SU-DHL-6 (cell line): ENCODE measurements at regions not wholly inside any gene's neighbourhood (a gene's known extent, or its start where the extent isn't known, plus 50 kb on each side); places are given as distances from the start of the nearest gene placed in this dataset.

Experiments
- EZH2phosphoT487 ChIP-seq: fragments of 200-600 bp; sonication (generic), shearing (Covaris generic); conservative IDR thresholded peaks from 2 replicates; pipeline ENCODE4 v1.6.1; 2018; ENCODE audit warnings: mild to moderate bottlenecking, antibody characterized with exemption, low read length, moderate library complexity, mixed read lengths
- TF ChIP-seq, protein P1 (sequence below): fragments of 200-600 bp; sonication (generic); IDR thresholded peaks from one replicate; pipeline ENCODE4 v1.5.1; 2017; ENCODE audit warnings: antibody characterized with exemption, mild to moderate bottlenecking, low read length, moderate library complexity; ENCODE audit not compliant: insufficient read depth, poor library complexity, severe bottlenecking

DNA sequence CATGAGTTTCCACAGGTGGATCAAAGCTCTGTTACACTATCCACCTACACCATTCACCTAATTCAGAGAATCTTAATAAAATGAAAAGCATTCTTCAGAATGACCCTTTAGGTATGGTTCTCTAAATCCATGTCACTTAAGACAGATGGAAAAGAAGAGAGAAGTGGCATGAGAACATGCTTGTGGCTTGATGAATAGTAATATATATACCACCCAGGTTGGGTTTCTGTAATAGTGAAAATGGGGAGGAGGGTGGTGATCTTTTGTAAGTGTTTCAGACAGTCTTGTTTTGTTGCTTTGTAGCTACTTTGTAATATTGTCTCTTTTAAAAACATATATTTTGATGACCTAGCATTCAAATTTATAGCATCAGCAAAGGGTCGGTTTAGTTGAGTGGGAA, 469.8 kb downstream of the USP25 start:
- no peak for TF ChIP-seq EZH2phosphoT487
- TF ChIP-seq, protein P1, sequence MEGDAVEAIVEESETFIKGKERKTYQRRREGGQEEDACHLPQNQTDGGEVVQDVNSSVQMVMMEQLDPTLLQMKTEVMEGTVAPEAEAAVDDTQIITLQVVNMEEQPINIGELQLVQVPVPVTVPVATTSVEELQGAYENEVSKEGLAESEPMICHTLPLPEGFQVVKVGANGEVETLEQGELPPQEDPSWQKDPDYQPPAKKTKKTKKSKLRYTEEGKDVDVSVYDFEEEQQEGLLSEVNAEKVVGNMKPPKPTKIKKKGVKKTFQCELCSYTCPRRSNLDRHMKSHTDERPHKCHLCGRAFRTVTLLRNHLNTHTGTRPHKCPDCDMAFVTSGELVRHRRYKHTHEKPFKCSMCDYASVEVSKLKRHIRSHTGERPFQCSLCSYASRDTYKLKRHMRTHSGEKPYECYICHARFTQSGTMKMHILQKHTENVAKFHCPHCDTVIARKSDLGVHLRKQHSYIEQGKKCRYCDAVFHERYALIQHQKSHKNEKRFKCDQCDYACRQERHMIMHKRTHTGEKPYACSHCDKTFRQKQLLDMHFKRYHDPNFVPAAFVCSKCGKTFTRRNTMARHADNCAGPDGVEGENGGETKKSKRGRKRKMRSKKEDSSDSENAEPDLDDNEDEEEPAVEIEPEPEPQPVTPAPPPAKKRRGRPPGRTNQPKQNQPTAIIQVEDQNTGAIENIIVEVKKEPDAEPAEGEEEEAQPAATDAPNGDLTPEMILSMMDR = no peak
